GM10248 (cell line): ENCODE measurements at regions not wholly inside any gene's neighbourhood (a gene's known extent, or its start where the extent isn't known, plus 50 kb on each side); places are given as distances from the start of the nearest gene placed in this dataset.
"Not testable (repeated sequence)": the region's sequence is repeated elsewhere in the genome, so short reads cannot be mapped to it uniquely, and the experiment has no call there.

Experiments
- CTCF ChIA-PET: fragments of 300-600 bp; sonication (Branson Sonifier 250); formaldehyde crosslinking; extraction: SDS; loops from one replicate; lab custom pipeline; 2021; ENCODE audit warnings: antibody characterized with exemption; lab: Yijun Ruan, JAX
- POLR2A ChIA-PET: fragments of 350-650 bp; sonication (Branson Sonifier 250); formaldehyde crosslinking; extraction: SDS; loops from one replicate; lab custom pipeline; 2020; ENCODE audit warnings: antibody characterized with exemption; lab: Yijun Ruan, JAX
- DNase-seq: peaks from one replicate; pipeline ENCODE4 v3.0.0; 2012; ENCODE audit errors: extremely low spot score
- TF ChIP-seq, protein P1 (sequence below): IDR thresholded peaks from 2 replicates; pipeline ENCODE4 v1.5.1; 2012; ENCODE audit warnings: mild to moderate bottlenecking, low read depth; ENCODE audit errors: extremely low read depth, missing control alignments, control extremely low read depth

DNA sequence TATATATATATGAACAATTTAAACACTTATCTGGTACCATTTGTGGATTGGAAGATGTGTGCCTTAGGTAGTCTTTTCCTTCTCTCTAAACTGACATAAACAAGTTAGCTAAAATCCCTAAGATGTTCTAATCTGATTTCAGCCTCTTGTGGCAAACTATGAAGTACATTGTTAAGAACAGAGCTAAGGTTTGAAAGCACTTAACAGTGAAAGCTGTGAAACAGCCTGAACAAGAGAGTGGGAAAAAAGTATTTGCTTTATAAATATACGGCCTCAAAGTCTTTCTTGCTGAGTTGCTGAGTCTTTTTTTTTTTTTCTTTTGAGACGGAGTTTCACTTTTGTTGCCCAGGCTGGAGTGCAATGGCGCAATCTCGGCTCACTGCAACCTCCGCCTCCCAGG lies 53.7 kb upstream of the PELI2 start:
- CTCF ChIA-PET: interaction anchor here (1.4 kb wide), 1 partner anchor 18 kb away, joined by 3 read pairs; no protein-coding TSS in a partner anchor
- POLR2A ChIA-PET: no interaction called here
- DNase-seq: no peak
- TF ChIP-seq, protein P1, sequence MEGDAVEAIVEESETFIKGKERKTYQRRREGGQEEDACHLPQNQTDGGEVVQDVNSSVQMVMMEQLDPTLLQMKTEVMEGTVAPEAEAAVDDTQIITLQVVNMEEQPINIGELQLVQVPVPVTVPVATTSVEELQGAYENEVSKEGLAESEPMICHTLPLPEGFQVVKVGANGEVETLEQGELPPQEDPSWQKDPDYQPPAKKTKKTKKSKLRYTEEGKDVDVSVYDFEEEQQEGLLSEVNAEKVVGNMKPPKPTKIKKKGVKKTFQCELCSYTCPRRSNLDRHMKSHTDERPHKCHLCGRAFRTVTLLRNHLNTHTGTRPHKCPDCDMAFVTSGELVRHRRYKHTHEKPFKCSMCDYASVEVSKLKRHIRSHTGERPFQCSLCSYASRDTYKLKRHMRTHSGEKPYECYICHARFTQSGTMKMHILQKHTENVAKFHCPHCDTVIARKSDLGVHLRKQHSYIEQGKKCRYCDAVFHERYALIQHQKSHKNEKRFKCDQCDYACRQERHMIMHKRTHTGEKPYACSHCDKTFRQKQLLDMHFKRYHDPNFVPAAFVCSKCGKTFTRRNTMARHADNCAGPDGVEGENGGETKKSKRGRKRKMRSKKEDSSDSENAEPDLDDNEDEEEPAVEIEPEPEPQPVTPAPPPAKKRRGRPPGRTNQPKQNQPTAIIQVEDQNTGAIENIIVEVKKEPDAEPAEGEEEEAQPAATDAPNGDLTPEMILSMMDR: no peak

DNA sequence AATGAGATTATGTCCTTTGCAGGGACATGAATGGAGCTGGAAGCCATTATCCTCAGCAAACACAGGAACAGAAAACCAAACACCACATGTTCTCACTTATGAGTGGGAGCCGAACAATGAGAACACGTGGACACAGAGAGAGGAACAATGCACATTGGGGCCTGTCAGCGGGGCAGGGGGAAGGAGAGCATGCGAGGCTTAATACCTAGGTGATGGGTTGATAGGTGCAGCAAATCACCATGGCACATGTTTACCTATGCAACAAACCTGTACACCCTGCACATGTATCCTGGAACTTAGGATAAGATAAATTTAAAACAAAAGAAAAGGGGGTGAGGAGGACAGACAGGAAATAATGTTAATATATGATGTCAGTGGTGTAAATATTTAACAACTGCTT lies 53.0 kb upstream of the PELI2 start:
- DNase-seq, POLR2A ChIA-PET: not testable (repeated sequence)

DNA sequence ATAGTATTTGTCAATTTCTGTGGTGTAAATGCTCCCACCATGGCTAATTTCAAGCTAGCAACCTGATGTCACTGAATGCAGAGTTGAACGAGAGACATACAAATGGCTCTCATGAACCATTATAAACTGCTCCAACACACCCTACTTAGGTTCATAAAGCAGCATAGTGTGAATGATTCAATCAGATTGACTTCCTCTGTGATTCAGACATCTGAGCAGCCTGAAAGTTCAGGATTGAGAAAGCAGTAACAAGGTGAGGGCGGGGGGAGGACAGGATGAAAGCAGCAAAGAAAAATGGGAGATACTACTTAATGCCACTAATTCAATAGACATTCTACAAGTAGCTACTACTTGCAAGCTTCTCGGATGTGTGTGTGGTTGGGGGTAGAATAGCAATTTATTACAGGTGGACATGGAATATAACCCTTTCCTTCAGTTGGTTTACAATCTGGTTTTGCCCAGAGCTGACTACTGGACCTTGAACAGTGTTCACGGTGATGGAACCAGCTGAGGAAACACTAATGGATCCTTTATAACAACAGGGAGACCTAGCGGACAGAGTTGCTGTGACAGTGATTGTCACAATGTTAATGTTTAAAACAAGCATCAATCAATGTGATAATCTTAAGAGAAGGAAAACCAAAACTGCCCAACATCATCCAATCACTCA lies 52.5 kb upstream of the PELI2 start:
- ChIA-PET CTCF (no interaction called here), POLR2A (no interaction called here)
- DNase-seq: no peak
- TF ChIP-seq, protein P1: no peak

More for the DNA sequence above, 53.0 kb upstream of the PELI2 start:
- CTCF ChIA-PET: not testable (repeated sequence)
